HG03558 (cell line): ENCODE measurements at regions not wholly inside any gene's neighbourhood (a gene's known extent, or its start where the extent isn't known, plus 50 kb on each side); places are given as distances from the start of the nearest gene placed in this dataset.
"Not testable (repeated sequence)": the region's sequence is repeated elsewhere in the genome, so short reads cannot be mapped to it uniquely, and the experiment has no call there.

Source experiments
- ATAC-seq: cut with Tn5 transposase; IDR thresholded peaks from one replicate; pipeline ENCODE4 v1.9.1; 2021; ENCODE audit warnings: moderate number of reproducible peaks; ENCODE audit not compliant: unreplicated experiment; ENCODE audit errors: extremely low read depth

DNA sequence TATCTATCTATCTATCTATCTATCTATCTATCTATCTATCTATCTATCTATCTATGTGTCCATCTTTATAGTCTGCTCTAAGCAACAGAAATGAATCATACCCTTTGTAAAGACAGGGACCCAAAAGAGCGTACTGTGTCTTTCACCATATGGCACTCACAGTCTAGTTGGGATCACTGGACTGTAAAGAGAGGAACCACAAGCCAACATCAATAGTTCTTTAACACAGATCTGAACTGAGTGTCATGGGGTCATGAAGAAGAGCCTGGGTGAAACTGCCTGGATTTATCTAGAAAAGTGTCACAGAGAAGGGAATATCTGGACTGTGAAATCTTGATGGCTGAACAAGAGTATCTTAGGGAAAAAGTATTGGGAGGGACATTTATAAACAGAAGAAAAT is 619.1 kb upstream of the SOX9 start:
- ATAC-seq = no peak

DNA sequence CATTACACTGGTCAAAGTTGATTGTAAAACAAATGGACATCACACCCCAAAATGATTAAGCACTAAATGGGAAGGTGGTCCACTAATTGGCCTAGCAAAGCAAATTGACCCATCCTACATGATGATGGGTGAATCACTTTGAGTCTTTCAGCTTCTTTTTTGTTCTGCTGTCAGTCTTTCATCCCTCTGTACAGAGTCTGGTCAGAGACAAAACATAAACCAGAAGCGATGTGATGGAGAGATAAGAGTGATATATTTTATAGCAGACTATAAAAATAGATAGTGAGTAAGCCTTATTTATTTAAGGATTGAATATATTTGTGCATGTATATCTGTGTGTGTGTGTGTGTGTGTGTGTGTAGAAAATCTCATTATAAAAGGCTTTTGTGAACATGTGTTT is 618.4 kb upstream of the SOX9 start:
- ATAC-seq = no peak

DNA sequence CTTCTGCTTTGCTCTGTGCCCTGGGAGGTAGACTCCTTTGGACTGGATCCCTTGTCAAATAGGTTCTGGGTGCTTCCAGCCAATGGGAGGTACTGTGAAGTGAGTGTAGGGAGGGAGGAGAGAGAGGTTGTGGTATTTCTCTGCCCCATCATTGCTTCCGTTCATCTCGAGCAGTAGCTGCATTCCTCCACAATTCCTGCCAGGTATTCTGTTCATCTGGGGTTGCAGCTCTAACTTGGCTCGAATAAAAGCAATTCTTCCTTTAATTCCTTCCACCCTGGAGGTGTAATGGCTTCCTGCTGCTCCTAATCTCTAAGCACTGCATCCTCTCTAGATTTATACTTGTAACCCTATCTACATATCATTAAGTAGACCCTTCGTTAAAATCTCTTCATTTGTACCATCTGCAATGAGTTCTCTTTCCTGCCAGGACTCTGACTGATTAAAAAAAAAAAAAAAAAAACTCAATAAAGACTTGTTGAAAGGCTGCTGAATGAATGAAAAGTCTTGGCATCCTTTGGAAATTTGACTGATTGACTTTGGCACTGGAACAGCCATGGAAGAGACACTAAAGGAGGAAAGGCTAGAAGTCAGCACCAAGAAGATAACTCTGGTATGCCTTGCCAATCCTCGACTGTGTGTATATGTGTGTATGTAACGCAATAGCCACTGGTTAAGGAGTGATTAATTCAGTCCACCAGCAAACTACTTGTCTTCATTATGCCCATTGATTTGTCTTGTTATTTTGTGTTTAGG is 616.9 kb upstream of the SOX9 start:
- ATAC-seq = no peak

DNA sequence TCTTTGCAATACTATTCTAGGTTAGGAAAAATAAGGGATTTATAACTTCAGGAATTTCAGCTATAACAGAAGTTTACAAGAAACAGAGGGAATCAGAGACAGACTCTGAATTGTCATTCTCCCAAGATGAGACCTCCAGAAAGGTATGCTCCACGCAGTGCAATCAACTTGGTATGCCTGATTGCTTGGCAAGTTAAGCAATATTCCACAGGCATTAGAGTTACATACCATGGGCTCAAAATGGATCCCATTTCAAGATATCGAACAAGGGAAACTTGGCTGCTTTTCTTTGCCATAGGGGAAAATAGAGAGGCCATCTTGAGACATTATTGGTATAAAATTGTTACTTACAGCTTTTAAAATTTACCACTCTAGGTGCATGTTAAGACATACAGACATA is 615.6 kb upstream of the SOX9 start:
- ATAC-seq = no peak

DNA sequence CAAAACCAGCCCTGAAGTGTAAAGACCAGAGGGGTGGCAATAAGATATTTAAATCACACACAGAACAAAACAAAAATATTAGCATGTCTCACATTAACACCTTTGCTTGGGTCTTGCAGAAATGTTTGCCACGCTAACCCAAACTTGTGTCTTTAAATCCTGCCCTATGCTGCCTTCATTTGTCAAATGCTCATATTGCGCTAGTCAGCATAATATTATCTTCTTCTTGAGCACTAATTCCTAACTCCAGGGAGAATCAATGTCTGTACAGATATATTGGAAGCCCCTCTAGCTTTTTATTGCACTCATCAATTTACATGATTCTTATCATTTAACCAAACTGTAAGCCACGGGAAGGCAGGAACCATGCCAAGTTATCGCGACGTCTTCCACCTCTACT is 614.8 kb upstream of the SOX9 start:
- ATAC-seq = no peak

DNA sequence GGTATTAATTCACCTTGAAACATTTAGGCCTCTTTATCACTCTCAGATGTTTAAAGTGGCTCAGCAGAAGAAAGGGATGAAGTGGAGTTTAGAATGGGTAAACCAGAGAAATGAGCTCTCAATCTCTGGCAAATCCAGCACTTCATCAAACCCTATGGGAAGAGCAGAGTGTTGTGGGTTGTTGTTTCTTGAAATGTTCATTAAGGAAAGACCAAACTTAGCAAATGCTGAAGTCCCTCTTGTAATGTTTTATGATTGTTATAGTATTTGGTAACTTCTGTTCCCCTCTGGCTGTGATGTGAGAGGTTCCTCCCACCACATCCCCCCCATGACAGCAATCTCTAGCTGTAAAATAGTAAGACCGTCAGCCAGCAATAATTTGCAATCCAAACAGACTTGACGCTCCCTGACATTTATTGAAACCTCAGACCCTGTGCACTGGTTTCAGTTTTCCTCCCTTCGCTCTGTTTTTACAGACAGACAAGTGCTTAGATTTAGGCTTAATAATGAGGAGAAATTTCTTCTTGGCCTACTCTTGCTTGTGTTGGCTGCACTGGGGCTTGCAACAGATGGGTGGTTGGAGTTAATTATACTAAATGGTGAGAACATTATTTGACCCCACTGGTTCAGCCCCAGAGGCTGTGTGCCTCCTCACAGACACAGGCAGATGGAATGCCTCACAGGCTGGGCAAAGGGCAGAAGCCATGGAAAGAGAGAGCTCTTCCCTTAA is 609.4 kb upstream of the SOX9 start:
- no peak for ATAC-seq

DNA sequence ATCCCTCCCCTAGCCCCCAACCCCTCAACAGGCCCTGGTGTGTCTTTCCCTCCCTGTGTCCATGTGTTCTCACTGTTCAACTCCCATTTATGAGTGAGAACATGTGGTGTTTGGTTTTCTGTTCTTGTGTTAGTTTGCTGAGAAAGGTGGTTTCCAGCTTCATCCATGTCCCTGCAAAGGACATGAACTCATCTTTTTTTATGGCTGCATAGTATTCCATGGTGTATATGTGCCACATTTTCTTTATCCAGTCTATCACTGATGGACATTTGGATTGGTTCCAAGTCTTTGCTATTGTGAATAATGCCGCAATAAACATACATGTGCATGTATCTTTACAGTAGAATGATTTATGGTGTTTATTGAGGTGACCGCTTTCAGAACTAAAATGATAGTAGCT is 607.1 kb upstream of the SOX9 start:
- ATAC-seq = not testable (repeated sequence)

DNA sequence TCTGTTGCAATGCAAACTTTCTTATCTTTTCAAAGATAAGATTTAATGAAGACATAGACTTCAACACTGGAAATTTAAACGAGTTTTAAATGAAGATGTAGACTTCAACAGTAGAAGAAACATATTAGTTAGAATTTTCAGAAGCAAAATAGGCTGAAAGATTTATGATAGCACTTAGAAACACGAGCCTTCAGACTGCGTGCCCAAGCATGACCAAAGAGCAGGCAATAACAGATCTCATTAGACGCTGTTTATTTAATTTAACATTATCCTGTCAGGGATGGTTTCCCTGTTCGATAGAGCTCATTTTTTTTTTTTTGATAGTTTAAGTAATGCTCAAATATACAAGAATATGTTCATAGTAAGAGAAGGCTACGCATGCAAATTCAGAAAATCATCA is 604.7 kb upstream of the SOX9 start:
- no peak for ATAC-seq

DNA sequence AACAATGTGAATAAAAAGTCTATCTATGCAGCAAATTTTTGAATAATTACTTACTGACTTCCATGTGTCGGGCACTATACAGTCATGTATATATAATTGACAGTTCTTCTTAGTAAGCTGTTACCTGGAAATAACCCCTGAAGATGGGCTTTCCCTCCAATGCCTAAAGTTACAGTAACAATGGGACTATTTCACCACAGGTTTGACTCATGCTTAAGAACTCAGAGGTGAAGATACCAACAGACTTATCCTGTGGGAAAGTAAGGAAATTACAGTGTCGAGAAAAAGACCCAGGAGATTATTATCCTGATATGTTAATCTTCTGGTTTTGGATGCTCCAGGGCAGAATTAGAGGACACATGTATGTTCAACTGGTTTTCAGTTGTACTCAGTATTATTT is 601.5 kb upstream of the SOX9 start:
- no peak for ATAC-seq

DNA sequence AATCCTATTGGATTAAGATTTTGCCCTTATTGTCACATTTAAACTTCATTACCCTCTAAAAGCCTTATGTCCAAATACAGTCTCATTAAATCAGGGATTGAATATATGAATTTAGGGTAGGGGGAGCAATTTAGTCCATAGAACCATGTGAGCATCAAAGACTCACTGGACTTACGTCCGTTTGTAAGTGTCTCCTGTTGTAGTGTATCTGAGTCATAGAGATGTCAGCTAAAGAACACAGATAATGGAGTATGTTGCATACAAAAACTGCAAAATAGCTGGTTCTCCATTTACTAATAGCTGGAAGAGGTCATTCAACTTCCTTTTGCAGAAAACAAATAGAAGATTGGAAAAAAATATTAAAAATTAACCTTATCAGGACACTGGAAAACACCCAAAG is 599.1 kb upstream of the SOX9 start:
- no peak for ATAC-seq

DNA sequence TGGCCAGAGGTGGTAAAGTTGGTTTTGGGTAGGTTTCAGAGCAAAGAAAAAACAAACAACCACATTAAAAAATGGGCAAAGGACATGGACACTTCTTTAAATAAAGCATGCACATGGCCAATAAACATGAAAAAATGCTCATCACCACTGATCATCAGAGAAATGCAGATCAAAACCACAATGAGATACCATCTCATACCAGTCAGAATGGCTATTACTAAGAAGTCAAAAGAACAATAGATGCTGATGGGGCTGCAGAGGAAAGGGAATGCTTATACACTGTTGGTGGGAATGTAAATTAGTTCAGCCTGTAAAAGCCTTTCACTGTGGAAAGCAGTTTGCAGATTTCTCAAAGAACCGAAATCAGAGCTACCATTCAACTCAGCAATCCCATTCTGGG is 598.4 kb upstream of the SOX9 start:
- ATAC-seq = no peak

DNA sequence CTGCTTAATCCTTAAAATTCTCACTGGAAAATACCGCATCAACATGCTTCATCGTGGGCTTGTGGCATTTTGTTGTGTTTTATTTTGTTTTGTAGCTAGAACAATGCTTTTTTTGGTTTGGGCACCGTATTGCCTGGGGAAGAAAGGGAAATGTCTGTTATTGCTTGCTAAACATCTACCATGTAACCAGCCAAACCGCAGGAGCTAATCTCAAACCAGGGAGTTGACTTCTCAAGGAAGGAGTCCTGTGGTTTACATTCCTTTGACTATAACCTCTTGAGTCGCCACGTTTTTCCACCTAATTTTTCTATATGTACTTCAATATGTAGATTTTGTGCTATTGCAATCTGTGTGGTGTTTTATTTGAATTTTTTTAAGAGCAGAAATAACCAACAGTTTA is 593.5 kb upstream of the SOX9 start:
- ATAC-seq = no peak

DNA sequence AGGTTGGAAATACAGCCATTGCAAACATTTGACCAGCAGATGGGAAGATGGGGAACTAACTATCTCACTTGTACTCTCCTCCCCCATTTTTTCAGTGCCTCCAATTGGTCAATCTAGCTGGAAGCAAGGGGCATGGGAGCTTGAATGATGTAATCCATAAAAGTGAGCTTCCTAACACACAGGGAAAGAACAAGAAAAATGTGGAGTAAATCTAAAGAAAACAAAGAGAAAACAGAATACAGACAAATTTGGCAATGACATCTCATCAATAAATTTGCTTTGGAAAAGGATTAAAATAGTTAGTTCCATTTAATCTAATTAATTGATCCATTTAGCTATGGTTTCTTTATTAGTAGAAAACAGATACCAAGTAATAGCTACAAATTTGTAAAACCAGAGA is 592.6 kb upstream of the SOX9 start:
- no peak for ATAC-seq

DNA sequence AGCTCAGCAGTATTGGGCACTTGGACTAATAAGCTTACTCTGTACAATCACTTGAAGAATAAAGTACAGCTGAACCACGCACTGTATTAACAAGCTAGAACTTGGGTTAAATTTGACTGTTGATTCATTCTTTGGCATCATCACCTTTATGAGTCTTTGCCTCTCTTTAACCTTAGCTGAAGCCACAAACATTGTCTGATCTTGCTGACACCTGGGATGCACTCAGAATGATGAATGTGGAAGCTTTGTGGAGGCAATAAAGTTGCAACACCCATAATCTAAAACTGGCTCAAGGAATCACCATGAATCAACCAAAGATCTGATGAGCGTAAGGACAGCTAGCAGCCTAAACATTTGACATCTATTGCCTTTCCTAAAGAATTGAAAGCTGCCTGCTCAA is 590.6 kb upstream of the SOX9 start:
- ATAC-seq = no peak

DNA sequence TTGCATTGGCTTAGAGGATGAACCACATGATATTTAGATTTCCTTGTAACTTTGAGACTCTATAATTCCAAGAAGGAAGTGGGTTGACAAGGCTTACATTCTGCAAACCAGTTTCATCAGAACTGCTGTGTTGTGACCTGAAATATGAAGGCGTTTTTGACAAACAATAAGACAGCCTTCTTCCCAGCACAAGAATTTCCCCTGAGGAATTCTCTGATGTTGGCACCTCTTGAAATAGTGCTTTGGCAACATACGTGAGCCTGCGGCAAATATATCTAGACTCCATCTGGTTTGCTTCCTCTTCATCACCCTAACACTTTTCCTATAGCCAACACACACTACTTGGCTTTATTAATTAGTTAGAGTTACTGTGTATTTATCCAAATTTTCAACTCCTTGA is 585.5 kb upstream of the SOX9 start:
- ATAC-seq = no peak

DNA sequence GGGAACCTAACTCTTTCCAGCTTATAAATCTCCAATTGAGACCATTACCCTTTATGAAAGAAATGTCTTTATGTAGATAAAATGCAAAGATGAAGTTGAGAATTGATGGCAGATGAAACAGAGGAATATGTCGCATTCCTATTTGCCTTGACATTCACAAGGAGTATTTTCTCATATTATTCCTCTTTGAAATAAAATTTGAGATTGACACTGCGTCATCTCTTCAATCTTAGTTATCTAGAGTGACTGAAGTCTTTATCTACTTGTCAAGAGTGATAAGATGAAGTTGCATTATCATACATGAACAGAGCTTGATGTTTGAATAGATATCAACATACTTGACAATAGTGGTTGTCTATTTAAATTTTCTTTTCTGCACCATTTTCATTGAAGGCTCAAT is 574.4 kb upstream of the SOX9 start:
- ATAC-seq = no peak

DNA sequence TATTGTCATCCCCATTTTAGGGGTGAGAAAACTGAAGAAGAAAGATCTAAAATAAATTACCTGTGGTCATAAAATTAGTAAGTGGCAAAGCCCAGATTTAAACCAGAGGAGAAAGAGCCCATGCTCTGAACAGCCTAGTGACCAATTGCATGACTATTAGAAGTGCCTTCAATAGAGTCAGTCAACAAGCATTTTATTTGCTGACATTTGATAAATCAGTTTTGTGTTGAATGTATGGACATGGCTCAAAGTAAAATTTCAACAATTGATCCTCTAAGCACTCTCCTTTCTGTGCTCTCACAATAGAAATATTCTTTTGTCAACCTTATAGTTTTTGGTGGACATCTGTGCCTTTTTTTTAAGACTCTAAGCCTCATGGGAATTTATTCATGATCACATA is 572.9 kb upstream of the SOX9 start:
- no peak for ATAC-seq

DNA sequence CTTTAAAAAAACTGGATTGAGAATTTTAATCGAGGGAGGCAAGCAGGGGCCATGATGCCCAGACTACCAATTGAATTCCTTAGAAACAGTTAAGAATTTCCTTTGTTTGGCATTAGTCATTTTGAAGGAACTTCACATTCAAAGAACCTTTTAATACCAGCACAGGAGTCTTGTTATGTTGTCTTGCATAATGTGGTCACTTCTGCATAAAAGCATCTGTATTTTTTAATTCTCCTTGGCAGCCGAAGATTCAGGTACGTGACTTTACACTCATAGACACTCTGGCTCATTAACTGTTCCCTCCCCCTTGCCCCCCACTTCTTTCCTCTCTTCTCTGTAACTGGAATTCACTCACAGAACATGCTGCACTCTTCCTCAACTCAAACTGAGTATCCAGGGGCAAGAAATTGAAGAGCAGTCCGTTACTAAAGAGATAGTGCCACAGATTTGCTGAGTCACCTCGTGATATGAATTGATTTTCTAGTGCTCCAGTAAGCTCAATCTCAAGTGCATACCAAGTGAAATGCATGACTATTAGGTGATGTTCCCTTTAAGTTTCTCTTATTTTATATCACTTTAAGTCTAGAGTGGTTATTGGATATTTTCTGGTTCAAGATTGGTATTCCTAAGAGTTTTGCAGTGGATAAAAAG is 572.2 kb upstream of the SOX9 start:
- no peak for ATAC-seq

DNA sequence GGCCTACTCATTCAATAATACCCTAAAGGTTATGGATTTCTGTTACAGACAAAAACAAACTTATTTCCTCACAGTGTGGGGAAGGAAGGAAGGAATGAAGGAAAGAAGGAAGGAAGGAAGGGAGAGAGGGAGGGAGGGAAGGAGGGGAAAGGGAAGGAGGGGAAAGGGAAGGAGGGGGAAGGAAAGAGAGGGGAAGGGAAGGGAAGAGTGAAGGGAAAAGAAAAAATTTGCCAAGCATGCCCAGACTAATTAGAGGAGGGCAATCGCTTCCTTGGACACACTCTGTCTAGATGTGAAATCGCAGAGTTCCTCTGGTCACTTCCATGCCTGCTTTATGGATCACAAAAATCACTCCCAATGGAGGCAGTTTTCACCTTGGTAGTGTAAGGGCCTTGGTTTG is 570.1 kb upstream of the SOX9 start:
- ATAC-seq = no peak

DNA sequence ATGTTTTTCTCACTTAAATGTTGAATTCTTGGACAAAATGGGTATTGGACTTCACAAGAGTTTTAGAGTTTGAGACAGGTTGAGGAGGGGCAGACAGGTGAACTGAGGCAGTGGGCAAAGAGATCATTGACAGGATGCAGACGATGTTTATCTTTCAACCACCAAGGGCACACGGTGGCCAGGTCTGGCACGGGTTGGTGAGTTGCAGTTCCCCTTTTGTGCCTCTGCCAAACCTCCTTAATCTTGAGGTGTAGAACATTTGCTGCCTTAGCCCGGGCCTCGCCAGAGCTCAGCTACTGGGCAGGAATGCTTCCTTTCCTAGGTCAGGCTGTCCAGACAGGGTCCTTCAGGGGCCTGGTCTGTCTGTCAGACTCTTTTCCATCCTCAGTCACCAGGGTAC is 567.4 kb upstream of the SOX9 start:
- no peak for ATAC-seq

DNA sequence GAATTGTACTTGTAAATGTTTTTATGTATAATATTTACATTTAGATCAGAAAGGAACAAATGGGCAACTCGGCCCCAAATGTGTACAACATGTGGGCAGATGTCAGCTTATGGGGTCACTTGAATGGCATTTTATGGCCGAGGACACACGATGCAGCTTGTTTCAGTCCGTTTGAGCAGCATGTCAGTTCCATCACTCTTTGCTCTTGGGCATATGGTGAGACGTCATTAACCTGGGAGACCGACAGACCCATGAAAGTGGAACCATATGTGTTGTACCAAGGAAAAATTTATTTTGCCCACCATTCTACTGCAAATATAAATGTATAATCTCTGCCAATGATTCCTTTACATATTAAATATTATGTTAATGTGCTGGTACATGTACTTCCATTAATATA is 561.9 kb upstream of the SOX9 start:
- ATAC-seq = no peak

DNA sequence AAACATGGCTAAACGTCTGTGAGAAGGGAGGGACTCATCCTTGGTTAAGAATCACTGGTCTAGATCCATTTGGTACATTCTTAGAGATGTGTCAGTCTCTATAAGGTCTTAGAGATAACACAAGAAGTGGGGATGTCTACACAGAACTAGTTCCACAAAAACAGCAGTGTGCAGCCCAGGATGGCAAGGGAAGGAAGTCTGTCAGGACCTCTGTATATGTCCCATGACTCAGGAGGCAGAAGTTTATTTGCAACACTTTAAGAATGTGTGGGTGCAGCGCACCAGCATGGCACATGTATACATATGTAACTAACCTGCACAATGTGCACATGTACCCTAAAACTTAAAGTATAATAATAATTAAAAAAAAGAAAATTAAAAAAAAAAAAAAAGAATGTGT is 548.5 kb upstream of the SOX9 start:
- no peak for ATAC-seq
